ENCODE measurements at regions not wholly inside any gene's neighbourhood (a gene's known extent, or its start where the extent isn't known, plus 50 kb on each side); places are given as distances from the start of the nearest gene placed in this dataset.

DNA sequence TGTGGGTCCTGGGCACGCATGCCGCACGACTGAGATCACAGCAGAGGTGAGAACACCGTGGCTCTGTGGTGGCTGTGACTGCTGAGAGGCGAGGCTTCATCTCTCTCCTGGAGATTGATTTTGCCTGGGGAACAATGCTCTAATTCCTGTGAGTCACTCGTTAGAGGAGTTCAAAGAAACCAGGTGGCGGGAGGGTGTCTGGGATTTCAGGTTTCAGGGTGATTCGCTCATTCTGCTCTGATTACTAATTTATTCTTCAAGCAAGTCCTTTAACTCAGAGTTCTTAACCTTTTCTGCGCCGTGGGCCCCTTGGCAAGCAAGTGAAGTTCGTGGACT is 56.3 kb downstream of the GLI2 start (continued):
- TF ChIP-seq, protein P1, sequence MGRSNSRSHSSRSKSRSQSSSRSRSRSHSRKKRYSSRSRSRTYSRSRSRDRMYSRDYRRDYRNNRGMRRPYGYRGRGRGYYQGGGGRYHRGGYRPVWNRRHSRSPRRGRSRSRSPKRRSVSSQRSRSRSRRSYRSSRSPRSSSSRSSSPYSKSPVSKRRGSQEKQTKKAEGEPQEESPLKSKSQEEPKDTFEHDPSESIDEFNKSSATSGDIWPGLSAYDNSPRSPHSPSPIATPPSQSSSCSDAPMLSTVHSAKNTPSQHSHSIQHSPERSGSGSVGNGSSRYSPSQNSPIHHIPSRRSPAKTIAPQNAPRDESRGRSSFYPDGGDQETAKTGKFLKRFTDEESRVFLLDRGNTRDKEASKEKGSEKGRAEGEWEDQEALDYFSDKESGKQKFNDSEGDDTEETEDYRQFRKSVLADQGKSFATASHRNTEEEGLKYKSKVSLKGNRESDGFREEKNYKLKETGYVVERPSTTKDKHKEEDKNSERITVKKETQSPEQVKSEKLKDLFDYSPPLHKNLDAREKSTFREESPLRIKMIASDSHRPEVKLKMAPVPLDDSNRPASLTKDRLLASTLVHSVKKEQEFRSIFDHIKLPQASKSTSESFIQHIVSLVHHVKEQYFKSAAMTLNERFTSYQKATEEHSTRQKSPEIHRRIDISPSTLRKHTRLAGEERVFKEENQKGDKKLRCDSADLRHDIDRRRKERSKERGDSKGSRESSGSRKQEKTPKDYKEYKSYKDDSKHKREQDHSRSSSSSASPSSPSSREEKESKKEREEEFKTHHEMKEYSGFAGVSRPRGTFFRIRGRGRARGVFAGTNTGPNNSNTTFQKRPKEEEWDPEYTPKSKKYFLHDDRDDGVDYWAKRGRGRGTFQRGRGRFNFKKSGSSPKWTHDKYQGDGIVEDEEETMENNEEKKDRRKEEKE (IDR thresholded peaks at IDR 0.05): no peak
- no peak for TF ChIP-seq ATF7 (IDR thresholded peaks at IDR 0.05)
- TF ChIP-seq ATF7 (CRISPR knock-in tag; IDR thresholded peaks at IDR 0.05): no peak

DNA sequence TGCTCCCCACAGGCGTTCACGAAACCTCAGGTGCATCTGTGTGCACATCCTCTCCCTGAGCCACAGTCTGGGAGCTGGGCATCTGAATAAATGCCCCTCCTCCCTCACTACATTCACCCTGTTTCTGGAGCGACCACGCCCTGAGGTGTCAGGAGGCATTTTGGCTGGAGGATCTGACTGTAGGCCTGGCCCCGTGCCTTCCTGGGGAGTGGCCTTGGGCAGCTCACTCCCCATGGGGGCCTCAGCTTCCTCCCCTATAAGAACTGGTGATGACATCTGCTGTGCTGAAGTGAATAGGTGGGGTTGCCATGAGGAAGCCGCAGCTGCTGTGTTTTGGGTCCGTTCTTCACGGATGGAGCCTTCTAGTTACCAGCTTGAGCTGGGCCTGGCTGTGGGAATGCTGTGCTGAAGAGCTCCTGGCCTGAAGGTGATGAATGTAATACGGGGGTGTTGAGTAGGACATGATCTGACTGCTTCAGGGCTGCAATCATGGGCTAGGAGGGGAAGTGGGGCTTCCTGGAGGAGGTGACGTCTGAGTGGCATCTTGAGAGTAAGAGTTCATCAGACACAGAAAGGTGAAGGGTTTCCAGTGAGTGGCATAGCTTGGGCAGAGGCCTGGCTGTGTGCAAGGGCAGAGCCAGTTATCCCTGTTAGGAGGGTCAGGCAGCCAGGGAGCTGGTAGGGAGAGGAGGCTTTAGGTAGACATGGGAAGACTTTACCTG is 58.2 kb downstream of the GLI2 start:
- Histone ChIP-seq H3K4me2 (ENCODE audit: low read depth, low read length) (no peak overlapping the region), H2AFZ (ENCODE audit: low read length) (no peak overlapping the region), H3K27me3 (ENCODE audit: control insufficient read depth in 1 of 2, insufficient read depth in 2 of 2, low read length in 2 of 2) (peaks cover 11 to 73% of the 10 kb centered on the region in 2 experiments; a peak in 4 of 5 replicates), H3K4me1 (ENCODE audit: insufficient read depth, low read length) (no peaks in the 10 kb centered on the region), H3K9ac (ENCODE audit: insufficient read depth, low read depth, low read length) (no peak overlapping the region), H3K36me3 (replicated peaks in 1 of 2; ENCODE audit: control insufficient read depth in 1 of 2, insufficient read depth in 2 of 2, low read length in 2 of 2) (no peaks in the 10 kb centered on the region), H4K20me1 (ENCODE audit: insufficient read depth, low read length) (no peaks in the 10 kb centered on the region; the same call in 1 of the 2 replicates), H3K4me3 (replicated peaks in 1 of 3; ENCODE audit: insufficient read depth in 1 of 3, low read depth in 2 of 3, low read length in 3 of 3) (no peak overlapping the region), H3K9me3 (ENCODE audit: low read length) (no peaks in the 10 kb centered on the region), H3K79me2 (ENCODE audit: insufficient read depth, low read length) (no peaks in the 10 kb centered on the region), H3K27ac (ENCODE audit: extremely low read length, insufficient read depth, low read length) (no peak overlapping the region)
- WGBS (ENCODE audit: low lambda C conversion rate): 36% methylated on average over 10 of the region's 10 CpGs
- TF ChIP-seq HCFC1 (IDR thresholded peaks at IDR 0.05; ENCODE audit: low read depth, low read length) (no peak), ZNF317 (CRISPR knock-in tag; IDR thresholded peaks at IDR 0.05) (no peak), ZBTB8A (CRISPR knock-in tag; IDR thresholded peaks at IDR 0.05; ENCODE audit: borderline replicate concordance, low read depth) (no peak), ZNF460 (CRISPR knock-in tag; IDR thresholded peaks at IDR 0.05; ENCODE audit: borderline replicate concordance) (no peak), SMYD3 (CRISPR knock-in tag; IDR thresholded peaks at IDR 0.05) (no peak), FOXA1 (IDR thresholded peaks at IDR 0.05) (no peak), FOXA1 (CRISPR knock-in tag; IDR thresholded peaks at IDR 0.05) (no peak), PHF21A (CRISPR knock-in tag; IDR thresholded peaks at IDR 0.05) (no peak), HMG20B (CRISPR knock-in tag; conservative IDR thresholded peaks at IDR 0.05) (no peak), HHEX (CRISPR knock-in tag; IDR thresholded peaks at IDR 0.05) (no peak), SRSF9 (IDR thresholded peaks at IDR 0.05; ENCODE audit: borderline replicate concordance, insufficient read depth, low read depth, low read length, poor library complexity, severe bottlenecking) (no peak), NFRKB (IDR thresholded peaks at IDR 0.05) (no peak), SALL2 (CRISPR knock-in tag; IDR thresholded peaks at IDR 0.05) (no peak)
- TF ChIP-seq, protein P2, sequence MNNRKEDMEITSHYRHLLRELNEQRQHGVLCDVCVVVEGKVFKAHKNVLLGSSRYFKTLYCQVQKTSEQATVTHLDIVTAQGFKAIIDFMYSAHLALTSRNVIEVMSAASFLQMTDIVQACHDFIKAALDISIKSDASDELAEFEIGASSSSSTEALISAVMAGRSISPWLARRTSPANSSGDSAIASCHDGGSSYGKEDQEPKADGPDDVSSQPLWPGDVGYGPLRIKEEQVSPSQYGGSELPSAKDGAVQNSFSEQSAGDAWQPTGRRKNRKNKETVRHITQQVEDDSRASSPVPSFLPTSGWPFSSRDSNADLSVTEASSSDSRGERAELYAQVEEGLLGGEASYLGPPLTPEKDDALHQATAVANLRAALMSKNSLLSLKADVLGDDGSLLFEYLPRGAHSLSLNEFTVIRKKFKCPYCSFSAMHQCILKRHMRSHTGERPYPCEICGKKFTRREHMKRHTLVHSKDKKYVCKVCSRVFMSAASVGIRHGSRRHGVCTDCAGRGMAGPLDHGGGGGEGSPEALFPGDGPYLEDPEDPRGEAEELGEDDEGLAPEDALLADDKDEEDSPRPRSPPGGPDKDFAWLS (CRISPR knock-in tag; IDR thresholded peaks at IDR 0.05; ENCODE audit: borderline replicate concordance): no peak
- intact Hi-C loops (cut with micrococcal nuclease; ENCODE audit: unreplicated experiment): no loop called here
- in situ Hi-C loops (cut with HindIII; ENCODE audit: extremely low pct_ligation_motif_present, low pct_unique_long_range_greater_than_20kb): no loop called here
- ATAC-seq (no peak), DNase-seq (ENCODE audit: low spot score) (no peak), FAIRE-seq (no peak)
- ChIA-PET POLR2A (no interaction called here), CTCF (ENCODE audit: low intra/inter-chr PET ratio, low total read pairs) (no interaction called here)
- no TSS peak for BruUV-seq (replicated peaks)

Data from HepG2 (cell line).